IMR-90 (cell line): ENCODE measurements at regions not wholly inside any gene's neighbourhood (a gene's known extent, or its start where the extent isn't known, plus 50 kb on each side); places are given as distances from the start of the nearest gene placed in this dataset.

Experiments used
- ATAC-seq: fragments of 200-7000 bp; cut with Tn5 transposase; 2 replicates; pipeline ENCODE4 v1.9.1; 2020; ENCODE audit warnings: low read depth, mild to moderate bottlenecking, moderate library complexity
- BruUV-seq: library from RNA; stranded (reverse); fragments of 400-500 nt; replicated peaks from 2 replicates; lab custom pipeline; 2021; lab: Mats Ljungman, UMichigan
- CTCF ChIA-PET: fragments of 300-600 bp; formaldehyde crosslinking; extraction: SDS; loops from one replicate; lab custom pipeline; 2021; ENCODE audit warnings: antibody characterized with exemption; lab: Yijun Ruan, JAX
- POLR2A ChIA-PET: fragments of 300-600 bp; sonication (Branson Sonifier 250); formaldehyde crosslinking; loops from one replicate; lab custom pipeline; 2022; ENCODE audit warnings: antibody characterized with exemption; ENCODE audit not compliant: unreplicated experiment; lab: Charles Lee
- DNase-seq: peaks from one replicate; pipeline ENCODE4 v3.0.0; 2013
- H2AFZ ChIP-seq: replicated peaks from 2 replicates; pipeline ENCODE3; 2013; ENCODE audit warnings: low read length, mild to moderate bottlenecking; ENCODE audit not compliant: poor library complexity
- H2AK5ac ChIP-seq: 2 replicates; pipeline ENCODE4 v1.6.1; 2013; ENCODE audit warnings: low read depth, low read length, inconsistent platforms
- H2AK9ac ChIP-seq: replicated peaks from 2 replicates; pipeline ENCODE3; 2013; ENCODE audit warnings: mild to moderate bottlenecking, low read depth, low read length, moderate library complexity; ENCODE audit not compliant: poor library complexity
- H2BK120ac ChIP-seq: 2 replicates; pipeline ENCODE4 v1.6.1; 2013; ENCODE audit warnings: low read depth, low read length, inconsistent platforms
- H2BK15ac ChIP-seq: 3 replicates; pipeline ENCODE4 v1.6.1; 2013; ENCODE audit warnings: low read depth, low read length, inconsistent platforms
- H2BK20ac ChIP-seq: 2 replicates; pipeline ENCODE4 v1.6.1; 2013; ENCODE audit warnings: low read depth, mild to moderate bottlenecking, inconsistent platforms, low read length, moderate library complexity
- H2BK5ac ChIP-seq: 2 replicates; pipeline ENCODE4 v1.6.1; 2013; ENCODE audit warnings: mild to moderate bottlenecking, low read depth, low read length, inconsistent platforms; ENCODE audit not compliant: poor library complexity, severe bottlenecking
- H3K14ac ChIP-seq: replicated peaks from 2 replicates; pipeline ENCODE4 v1.6.1; 2013; ENCODE audit warnings: low read depth, low read length, inconsistent platforms
- H3K18ac ChIP-seq: 2 replicates; pipeline ENCODE4 v1.6.1; 2013; ENCODE audit warnings: low read depth, low read length, control low read depth
- H3K23ac ChIP-seq: 2 replicates; pipeline ENCODE4 v1.6.1; 2013; ENCODE audit warnings: low read depth, low read length, inconsistent platforms
- H3K27ac ChIP-seq: 2 replicates; pipeline ENCODE4 v1.5.1; 2013; ENCODE audit warnings: mild to moderate bottlenecking, control low read depth, low read length; ENCODE audit not compliant: insufficient read depth
- H3K27me3 ChIP-seq: 2 replicates; pipeline ENCODE4 v1.6.1; 2013; ENCODE audit warnings: low read length; ENCODE audit not compliant: control insufficient read depth, insufficient read depth
- H3K36me3 ChIP-seq: 2 replicates; pipeline ENCODE4 v1.6.1; 2013; ENCODE audit warnings: low read length, mixed read lengths; ENCODE audit not compliant: control insufficient read depth, insufficient read depth
- H3K4ac ChIP-seq: 2 replicates; pipeline ENCODE4 v1.6.1; 2013; ENCODE audit warnings: low read depth, low read length, inconsistent platforms
- H3K4me1 ChIP-seq: 2 replicates; pipeline ENCODE4 v1.6.1; 2013; ENCODE audit warnings: low read length, mixed read lengths; ENCODE audit not compliant: control insufficient read depth, insufficient read depth
- H3K4me2 ChIP-seq: 2 replicates; pipeline ENCODE4 v1.6.1; 2013; ENCODE audit warnings: low read depth, mild to moderate bottlenecking, control low read depth, low read length, moderate library complexity
- H3K4me3 ChIP-seq: 2 replicates; pipeline ENCODE4 v1.5.1; 2013; ENCODE audit warnings: low read depth, mild to moderate bottlenecking, control low read depth, low read length, moderate library complexity; ENCODE audit not compliant: insufficient read depth
- H3K56ac ChIP-seq: 2 replicates; pipeline ENCODE4 v1.6.1; 2013; ENCODE audit warnings: low read length, inconsistent platforms; ENCODE audit not compliant: insufficient read depth; ENCODE audit errors: extremely low read depth
- H3K79me1 ChIP-seq, 2 experiments: 2 replicates each; pipeline ENCODE4 v1.6.1; 2013; ENCODE audit warnings: low read length in 2 of 2, inconsistent platforms in 1 of 2, low read depth in 1 of 2
- H3K9ac ChIP-seq: 2 replicates; pipeline ENCODE4 v1.6.1; 2013; ENCODE audit warnings: low read depth, low read length, control low read depth
- H3K9me1 ChIP-seq: 2 replicates; pipeline ENCODE4 v1.6.1; 2013; ENCODE audit warnings: low read length, inconsistent platforms; ENCODE audit not compliant: insufficient read depth
- H3K9me3 ChIP-seq: 2 replicates; pipeline ENCODE4 v1.6.1; 2013; ENCODE audit warnings: low read length; ENCODE audit not compliant: control insufficient read depth, insufficient read depth
- H4K20me1 ChIP-seq: 2 replicates; pipeline ENCODE4 v1.6.1; 2013; ENCODE audit warnings: low read length, inconsistent platforms; ENCODE audit not compliant: insufficient read depth
- H4K5ac ChIP-seq: 2 replicates; pipeline ENCODE4 v1.6.1; 2013; ENCODE audit warnings: mild to moderate bottlenecking, low read depth, low read length, control low read depth
- H4K8ac ChIP-seq, 2 experiments: 2 replicates each; pipeline ENCODE4 v1.6.1; 2013; ENCODE audit warnings: low read depth in 2 of 2, low read length in 2 of 2, control low read depth in 1 of 2, inconsistent platforms in 1 of 2
- H4K91ac ChIP-seq: 2 replicates; pipeline ENCODE4 v1.6.1; 2013; ENCODE audit warnings: low read depth, low read length, inconsistent platforms; ENCODE audit not compliant: insufficient read depth
- CHD1 ChIP-seq: IDR thresholded peaks from 2 replicates; pipeline ENCODE4 v1.6.1; 2012; ENCODE audit warnings: low read depth, low read length, improper control_type of control experiment
- MAZ ChIP-seq: IDR thresholded peaks from 2 replicates; pipeline ENCODE4 v1.6.1; 2012; ENCODE audit warnings: low read depth, mild to moderate bottlenecking, low read length, improper control_type of control experiment, moderate library complexity, borderline replicate concordance
- NFE2L2 ChIP-seq: fragments of 150-350 bp; IDR thresholded peaks from 2 replicates; pipeline ENCODE4 v1.6.1; 2016; ENCODE audit warnings: low read depth, mild to moderate bottlenecking, low read length
- POLR2A ChIP-seq: IDR thresholded peaks from 2 replicates; pipeline ENCODE4 v1.6.1; 2012; ENCODE audit warnings: mild to moderate bottlenecking, low read depth, low read length
- RCOR1 ChIP-seq: IDR thresholded peaks from 2 replicates; pipeline ENCODE4 v1.6.1; 2012; ENCODE audit warnings: mild to moderate bottlenecking, low read length, improper control_type of control experiment; ENCODE audit not compliant: insufficient replicate concordance
- USF2 ChIP-seq: fragments of 150-350 bp; IDR thresholded peaks from 2 replicates; pipeline ENCODE4 v1.6.1; 2017; ENCODE audit warnings: mild to moderate bottlenecking, antibody characterized with exemption, low read length, low read depth
- WGBS, 2 experiments: methylation state at CpG; one replicate each; pipeline versions ENCODE4 v1.1.5 to v1.1.7; 2013; ENCODE audit warnings: missing lambda C conversion rate in 2 of 2; ENCODE audit not compliant: insufficient read length in 1 of 2; ENCODE audit errors: extremely low coverage in 2 of 2; 5-methylcytosine and 5-hydroxymethylcytosine counted together
- dilution Hi-C: fragments of 300-500 bp; cut with HindIII; formaldehyde crosslinking; loops from one replicate; pipeline ENCODE4 v1.14.3; 2018; ENCODE audit warnings: low sequenced_read_pairs; ENCODE audit not compliant: unreplicated experiment
- in situ Hi-C: fragments of 300-500 bp; cut with MboI; formaldehyde crosslinking; loops from 3 replicates; pipeline ENCODE4 v1.14.3; 2019; ENCODE audit warnings: low sequenced_read_pairs, inconsistent platforms, mixed read lengths
- intact Hi-C: fragments of 100-400 bp; cut with micrococcal nuclease; formaldehyde crosslinking; loops from 2 replicates; pipeline ENCODE4 v1.10.0; 2022

- Histone ChIP-seq H2AK5ac (no peak overlapping the region), H3K4ac (no peak overlapping the region), H2AK9ac (no peak overlapping the region), H3K23ac (no peak overlapping the region), H2BK20ac (no peak overlapping the region), H2BK15ac (no peak overlapping the region), H2BK5ac (no peak overlapping the region), H3K56ac (no peak overlapping the region), H3K27me3 (no peaks in the 10 kb centered on the region), H4K5ac (no peak overlapping the region), H3K18ac (no peak overlapping the region), H3K79me1 (no peaks in the 10 kb centered on the region), H2BK120ac (no peak overlapping the region), H3K27ac (no peak overlapping the region), H3K9ac (no peak overlapping the region), H3K4me3 (no peak overlapping the region), H3K9me3 (no peaks in the 10 kb centered on the region), H2AFZ (no peak overlapping the region), H3K4me1 (no peaks in the 10 kb centered on the region), H4K8ac (no peak overlapping the region), H3K36me3 (no peaks in the 10 kb centered on the region), H4K20me1 (no peaks in the 10 kb centered on the region), H4K91ac (no peak overlapping the region), H3K14ac (no peak overlapping the region), H3K4me2 (no peak overlapping the region), H3K9me1 (no peaks in the 10 kb centered on the region)
- ATAC-seq (no peak), DNase-seq (no peak)
- ChIA-PET POLR2A (no interaction called here), CTCF (no interaction called here)
- BruUV-seq, result no TSS peak
- WGBS, 2 experiments, result no CpG with 5 or more reads among the region's 7 CpGs
- no peak for TF ChIP-seq POLR2A
- TF ChIP-seq CHD1, result no peak
- TF ChIP-seq USF2, result no peak
- TF ChIP-seq RCOR1, result no peak
- TF ChIP-seq NFE2L2, result no peak
- no peak for TF ChIP-seq MAZ
- in situ Hi-C loops, result no loop called here
- dilution Hi-C loops, result no loop called here
- intact Hi-C loops, result no loop called here
Observed at GRCh38 chr7:22066522-22066921, 120.8 kb upstream of the CDCA7L start.
